Lower leg skin (tissue), 3 donors: ENCODE measurements at regions not wholly inside any gene's neighbourhood (a gene's known extent, or its start where the extent isn't known, plus 50 kb on each side); places are given as distances from the start of the nearest gene placed in this dataset.
"Not testable (repeated sequence)": the region's sequence is repeated elsewhere in the genome, so short reads cannot be mapped to it uniquely, and the experiment has no call there.

Experiments used
- POLR2A ChIP-seq, 2 donors: fragments of 450-650 bp; IDR thresholded peaks; one replicate each; pipeline ENCODE4 v1.6.1; 2016 to 2017; ENCODE audit warnings: antibody characterized with exemption in 2 of 2, mild to moderate bottlenecking in 1 of 2, moderate library complexity in 1 of 2
- TF ChIP-seq, protein P1 (sequence below), 3 donors: fragments of 450-650 bp; IDR thresholded peaks; one replicate each; pipeline ENCODE4 v1.5.1; 2016; ENCODE audit warnings: antibody characterized with exemption in 3 of 3, mild to moderate bottlenecking in 3 of 3, moderate library complexity in 2 of 3

DNA sequence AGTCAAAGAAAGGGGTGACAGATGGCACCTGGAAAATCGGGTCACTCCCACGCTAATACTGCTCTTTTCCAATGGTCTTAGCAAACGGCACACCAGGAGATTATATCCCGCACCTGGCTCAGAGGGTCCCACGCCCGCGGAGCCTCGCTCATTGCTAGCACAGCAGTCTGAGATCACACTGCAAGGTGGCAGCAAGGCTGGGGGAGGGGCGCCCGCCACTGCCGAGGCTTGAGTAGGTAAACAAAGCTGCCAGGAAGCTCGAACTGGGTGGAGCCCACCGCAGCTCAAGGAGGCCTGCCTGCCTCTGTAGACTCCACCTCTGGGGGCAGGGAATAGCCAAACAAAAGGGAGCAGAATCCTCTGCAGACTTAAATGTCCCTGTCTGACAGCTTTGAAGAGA is 99.5 kb upstream of the TMEM17 start:
- TF ChIP-seq, protein P1, sequence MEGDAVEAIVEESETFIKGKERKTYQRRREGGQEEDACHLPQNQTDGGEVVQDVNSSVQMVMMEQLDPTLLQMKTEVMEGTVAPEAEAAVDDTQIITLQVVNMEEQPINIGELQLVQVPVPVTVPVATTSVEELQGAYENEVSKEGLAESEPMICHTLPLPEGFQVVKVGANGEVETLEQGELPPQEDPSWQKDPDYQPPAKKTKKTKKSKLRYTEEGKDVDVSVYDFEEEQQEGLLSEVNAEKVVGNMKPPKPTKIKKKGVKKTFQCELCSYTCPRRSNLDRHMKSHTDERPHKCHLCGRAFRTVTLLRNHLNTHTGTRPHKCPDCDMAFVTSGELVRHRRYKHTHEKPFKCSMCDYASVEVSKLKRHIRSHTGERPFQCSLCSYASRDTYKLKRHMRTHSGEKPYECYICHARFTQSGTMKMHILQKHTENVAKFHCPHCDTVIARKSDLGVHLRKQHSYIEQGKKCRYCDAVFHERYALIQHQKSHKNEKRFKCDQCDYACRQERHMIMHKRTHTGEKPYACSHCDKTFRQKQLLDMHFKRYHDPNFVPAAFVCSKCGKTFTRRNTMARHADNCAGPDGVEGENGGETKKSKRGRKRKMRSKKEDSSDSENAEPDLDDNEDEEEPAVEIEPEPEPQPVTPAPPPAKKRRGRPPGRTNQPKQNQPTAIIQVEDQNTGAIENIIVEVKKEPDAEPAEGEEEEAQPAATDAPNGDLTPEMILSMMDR (IDR thresholded peaks at IDR 0.05), result not testable (repeated sequence)
- TF ChIP-seq POLR2A (IDR thresholded peaks at IDR 0.05), result not testable (repeated sequence)
